Gastroesophageal sphincter (tissue), 3 donors: ENCODE measurements at regions not wholly inside any gene's neighbourhood (a gene's known extent, or its start where the extent isn't known, plus 50 kb on each side); places are given as distances from the start of the nearest gene placed in this dataset.

Source experiments
- POLR2A ChIP-seq, 2 donors: fragments of 450-650 bp; IDR thresholded peaks; one replicate each; pipeline ENCODE4 v1.6.1; 2017; ENCODE audit warnings: antibody characterized with exemption in 2 of 2, mild to moderate bottlenecking in 2 of 2, moderate library complexity in 1 of 2
- TF ChIP-seq, protein P1 (sequence below), 4 experiments: fragments of 200-600 bp in 2 of 4; fragments of 450-650 bp in 2 of 4; sonication (generic) in 1 of 4; IDR thresholded peaks; one replicate each; pipeline ENCODE4 v1.5.1; 2017 to 2019; ENCODE audit warnings: antibody characterized with exemption in 4 of 4, mild to moderate bottlenecking in 2 of 4, moderate library complexity in 2 of 4

DNA sequence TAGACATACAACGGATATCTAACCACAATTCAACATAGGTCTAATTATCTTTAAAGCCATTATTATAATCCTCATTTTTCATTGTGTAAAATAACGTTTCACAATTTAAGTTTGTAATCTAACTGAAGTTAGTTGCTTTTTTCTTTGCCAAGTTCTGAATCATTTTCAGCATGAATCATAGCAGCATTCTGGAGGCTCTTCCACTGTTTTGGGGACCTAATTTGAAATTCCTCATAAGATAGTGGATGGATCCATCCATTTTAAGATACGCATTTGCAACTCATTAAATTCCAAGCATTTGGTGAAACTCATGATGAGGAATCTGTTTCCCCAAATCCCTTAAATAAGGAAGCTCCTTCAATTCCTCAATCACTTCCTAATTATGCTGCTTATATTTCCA, 447.1 kb upstream of the CDH10 start:
- TF ChIP-seq POLR2A (IDR thresholded peaks at IDR 0.05): no peak
- TF ChIP-seq, protein P1, sequence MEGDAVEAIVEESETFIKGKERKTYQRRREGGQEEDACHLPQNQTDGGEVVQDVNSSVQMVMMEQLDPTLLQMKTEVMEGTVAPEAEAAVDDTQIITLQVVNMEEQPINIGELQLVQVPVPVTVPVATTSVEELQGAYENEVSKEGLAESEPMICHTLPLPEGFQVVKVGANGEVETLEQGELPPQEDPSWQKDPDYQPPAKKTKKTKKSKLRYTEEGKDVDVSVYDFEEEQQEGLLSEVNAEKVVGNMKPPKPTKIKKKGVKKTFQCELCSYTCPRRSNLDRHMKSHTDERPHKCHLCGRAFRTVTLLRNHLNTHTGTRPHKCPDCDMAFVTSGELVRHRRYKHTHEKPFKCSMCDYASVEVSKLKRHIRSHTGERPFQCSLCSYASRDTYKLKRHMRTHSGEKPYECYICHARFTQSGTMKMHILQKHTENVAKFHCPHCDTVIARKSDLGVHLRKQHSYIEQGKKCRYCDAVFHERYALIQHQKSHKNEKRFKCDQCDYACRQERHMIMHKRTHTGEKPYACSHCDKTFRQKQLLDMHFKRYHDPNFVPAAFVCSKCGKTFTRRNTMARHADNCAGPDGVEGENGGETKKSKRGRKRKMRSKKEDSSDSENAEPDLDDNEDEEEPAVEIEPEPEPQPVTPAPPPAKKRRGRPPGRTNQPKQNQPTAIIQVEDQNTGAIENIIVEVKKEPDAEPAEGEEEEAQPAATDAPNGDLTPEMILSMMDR (IDR thresholded peaks at IDR 0.05): no peak
